Trophoblast cell (in vitro differentiated cells and primary cell): ENCODE measurements at regions not wholly inside any gene's neighbourhood (a gene's known extent, or its start where the extent isn't known, plus 50 kb on each side); places are given as distances from the start of the nearest gene placed in this dataset.
A peak's percentile ranks its signal among the peaks of the same experiment; 100 is the strongest.

Experiments
- DNase-seq, 2 donors: peaks; one replicate each; pipeline ENCODE4 v3.0.0-alpha.2; 2016
- H2AFZ ChIP-seq: 2 replicates; pipeline ENCODE4 v1.6.1; 2013; ENCODE audit warnings: low read length, moderate library complexity, mild to moderate bottlenecking; ENCODE audit not compliant: insufficient read depth, poor library complexity
- H2AK5ac ChIP-seq: 2 replicates; pipeline ENCODE4 v1.6.1; 2013; ENCODE audit warnings: mild to moderate bottlenecking, low read length
- H2BK120ac ChIP-seq: 2 replicates; pipeline ENCODE4 v1.6.1; 2013; ENCODE audit warnings: low read length, mild to moderate bottlenecking, moderate library complexity; ENCODE audit not compliant: insufficient read depth, poor library complexity
- H2BK12ac ChIP-seq: 2 replicates; pipeline ENCODE4 v1.6.1; 2013; ENCODE audit warnings: mild to moderate bottlenecking, low read length, moderate library complexity
- H2BK5ac ChIP-seq: 2 replicates; pipeline ENCODE4 v1.6.1; 2013; ENCODE audit warnings: low read length, low read depth, moderate library complexity, mild to moderate bottlenecking; ENCODE audit not compliant: poor library complexity
- H3K14ac ChIP-seq: 2 replicates; pipeline ENCODE4 v1.6.1; 2013; ENCODE audit warnings: mild to moderate bottlenecking, low read length
- H3K18ac ChIP-seq: 2 replicates; pipeline ENCODE4 v1.6.1; 2013; ENCODE audit warnings: mild to moderate bottlenecking, low read length
- H3K23ac ChIP-seq: 2 replicates; pipeline ENCODE4 v1.6.1; 2013; ENCODE audit warnings: low read length
- H3K27ac ChIP-seq: 2 replicates; pipeline ENCODE4 v1.5.1; 2013; ENCODE audit warnings: low read depth, mild to moderate bottlenecking, inconsistent platforms, low read length, moderate library complexity
- H3K27me3 ChIP-seq: 2 replicates; pipeline ENCODE4 v1.6.1; 2013; ENCODE audit warnings: inconsistent platforms, mild to moderate bottlenecking, low read length, moderate library complexity; ENCODE audit not compliant: insufficient read depth
- H3K36me3 ChIP-seq, 2 experiments: 1 replicate in 1 of 2; 2 replicates in 1 of 2; pipeline ENCODE4 v1.6.1; 2013; ENCODE audit warnings: low read length in 2 of 2, mild to moderate bottlenecking in 2 of 2, moderate library complexity in 1 of 2; ENCODE audit not compliant: insufficient read depth in 2 of 2, control insufficient read depth in 1 of 2
- H3K4ac ChIP-seq: 2 replicates; pipeline ENCODE4 v1.6.1; 2013; ENCODE audit warnings: low read depth, mild to moderate bottlenecking, low read length, moderate library complexity
- H3K4me1 ChIP-seq, 2 experiments: 1 replicate in 1 of 2; 2 replicates in 1 of 2; pipeline ENCODE4 v1.6.1; 2013; ENCODE audit warnings: low read length in 2 of 2, mild to moderate bottlenecking in 2 of 2, moderate library complexity in 1 of 2; ENCODE audit not compliant: insufficient read depth in 2 of 2, control insufficient read depth in 1 of 2
- H3K4me2 ChIP-seq: 2 replicates; pipeline ENCODE4 v1.6.1; 2013; ENCODE audit warnings: inconsistent platforms, mild to moderate bottlenecking, low read length, moderate library complexity
- H3K4me3 ChIP-seq: 2 replicates; pipeline ENCODE4 v1.5.1; 2013; ENCODE audit warnings: mild to moderate bottlenecking, low read depth, low read length, inconsistent platforms
- H3K79me1 ChIP-seq: one replicate; pipeline ENCODE4 v1.6.1; 2013; ENCODE audit warnings: low read length
- H3K79me2 ChIP-seq: 2 replicates; pipeline ENCODE4 v1.6.1; 2013; ENCODE audit warnings: low read length, mild to moderate bottlenecking; ENCODE audit not compliant: control insufficient read depth, insufficient read depth, poor library complexity
- H3K9ac ChIP-seq: 2 replicates; pipeline ENCODE4 v1.6.1; 2013; ENCODE audit warnings: mild to moderate bottlenecking, low read length
- H3K9me3 ChIP-seq: 2 replicates; pipeline ENCODE4 v1.6.1; 2013; ENCODE audit warnings: low read depth, mild to moderate bottlenecking, control low read depth, inconsistent platforms, low read length; ENCODE audit not compliant: insufficient read depth
- H4K12ac ChIP-seq: 2 replicates; pipeline ENCODE4 v1.6.1; 2013; ENCODE audit warnings: low read depth, mild to moderate bottlenecking, low read length, moderate library complexity
- H4K8ac ChIP-seq: 2 replicates; pipeline ENCODE4 v1.6.1; 2013; ENCODE audit warnings: low read depth, mild to moderate bottlenecking, low read length, moderate library complexity
- H4K91ac ChIP-seq: one replicate; pipeline ENCODE4 v1.6.1; 2013; ENCODE audit warnings: low read depth, mild to moderate bottlenecking, low read length, moderate library complexity
- WGBS: extraction: QIAGEN DNeasy Blood & Tissue Kit; methylation state at CpG from one replicate; pipeline ENCODE4 v1.1.7; 2013; ENCODE audit warnings: missing lambda C conversion rate; ENCODE audit not compliant: insufficient read length, insufficient coverage; ENCODE audit errors: extremely low coverage; 5-methylcytosine and 5-hydroxymethylcytosine counted together

DNA sequence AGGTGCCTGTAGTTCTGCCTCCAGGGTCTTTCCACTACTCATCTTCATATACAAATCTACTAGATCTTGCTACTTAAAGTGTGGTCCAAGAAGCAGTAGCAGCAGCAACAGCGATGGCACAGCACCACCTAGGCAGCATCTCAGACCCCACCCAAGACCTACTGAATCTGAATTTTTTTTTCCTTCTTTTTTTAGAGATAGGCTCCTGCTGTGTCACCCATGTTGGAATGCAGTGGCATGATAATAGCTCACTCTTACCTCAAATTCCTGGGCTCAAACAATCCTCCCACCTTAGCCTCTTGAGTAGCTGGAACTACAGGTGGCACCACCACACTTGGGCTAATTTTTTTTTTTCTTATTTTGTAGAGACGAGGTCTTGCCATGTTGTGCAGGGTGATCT lies 346.7 kb upstream of the TGFBR2 start:
- WGBS = no CpG with 5 or more reads among the region's 2 CpGs
- H4K8ac ChIP-seq = no peak overlapping the region
- no peak overlapping the region for H3K14ac ChIP-seq
- H3K18ac ChIP-seq = no peak overlapping the region
- no peak overlapping the region for H2AFZ ChIP-seq
- peaks cover 0 to 5% of the 10 kb centered on the region in 2 experiments for H3K4me1 ChIP-seq
- no peaks in the 10 kb centered on the region for H3K36me3 ChIP-seq
- H2AK5ac ChIP-seq = no peak overlapping the region
- H3K23ac ChIP-seq = no peak overlapping the region
- H3K9ac ChIP-seq = no peak overlapping the region
- H2BK120ac ChIP-seq = no peak overlapping the region
- no peak overlapping the region for H3K4me2 ChIP-seq
- DNase-seq = no peak
- peak overlapping the region; percentile 12 for H2BK5ac ChIP-seq
- no peaks in the 10 kb centered on the region for H3K79me1 ChIP-seq
- H3K27me3 ChIP-seq = no peaks in the 10 kb centered on the region
- H3K27ac ChIP-seq = no peak overlapping the region
- no peak overlapping the region for H2BK12ac ChIP-seq
- no peaks in the 10 kb centered on the region for H3K79me2 ChIP-seq
- no peak overlapping the region for H4K91ac ChIP-seq
- H3K4ac ChIP-seq = no peak overlapping the region
- no peak overlapping the region for H3K4me3 ChIP-seq
- peaks cover 2% of the 10 kb centered on the region for H3K9me3 ChIP-seq
- H4K12ac ChIP-seq = no peak overlapping the region

DNA sequence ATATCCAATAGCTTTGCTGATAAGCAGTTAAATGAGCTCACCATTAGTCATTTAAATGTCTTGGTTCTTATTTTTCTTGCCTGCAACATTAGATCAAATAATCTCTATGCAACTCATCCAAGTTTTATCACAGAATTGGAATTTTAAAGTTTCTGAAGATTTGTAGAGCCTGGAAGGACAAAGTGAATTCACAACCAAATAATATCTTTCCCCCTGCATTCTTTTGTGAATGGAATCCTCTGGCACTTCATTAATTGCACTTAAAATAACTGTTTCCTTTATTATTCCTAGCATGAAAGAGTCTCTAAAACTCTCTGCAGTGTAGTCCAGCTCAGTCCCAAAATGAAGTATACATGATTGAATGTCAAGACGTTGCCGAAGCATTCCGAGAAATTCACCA lies 345.6 kb upstream of the TGFBR2 start:
- no peaks in the 10 kb centered on the region for H3K79me2 ChIP-seq
- DNase-seq = no peak
- no peak overlapping the region for H4K91ac ChIP-seq
- no peak overlapping the region for H3K23ac ChIP-seq
- H3K4me2 ChIP-seq = no peak overlapping the region
- H3K27me3 ChIP-seq = no peaks in the 10 kb centered on the region
- H2BK5ac ChIP-seq = no peak overlapping the region
- no peak overlapping the region for H3K14ac ChIP-seq
- H4K8ac ChIP-seq = no peak overlapping the region
- no peak overlapping the region for H4K12ac ChIP-seq
- peaks cover 2% of the 10 kb centered on the region for H3K9me3 ChIP-seq
- H3K79me1 ChIP-seq = no peaks in the 10 kb centered on the region
- H3K9ac ChIP-seq = no peak overlapping the region
- no peaks in the 10 kb centered on the region for H3K36me3 ChIP-seq
- no peak overlapping the region for H2AK5ac ChIP-seq
- peaks cover 0 to 5% of the 10 kb centered on the region in 2 experiments for H3K4me1 ChIP-seq
- H2AFZ ChIP-seq = no peak overlapping the region
- no CpG with 5 or more reads among the region's 3 CpGs for WGBS
- no peak overlapping the region for H3K18ac ChIP-seq
- no peak overlapping the region for H3K4me3 ChIP-seq
- H3K27ac ChIP-seq = no peak overlapping the region
- no peak overlapping the region for H2BK120ac ChIP-seq
- H2BK12ac ChIP-seq = no peak overlapping the region
- H3K4ac ChIP-seq = no peak overlapping the region

DNA sequence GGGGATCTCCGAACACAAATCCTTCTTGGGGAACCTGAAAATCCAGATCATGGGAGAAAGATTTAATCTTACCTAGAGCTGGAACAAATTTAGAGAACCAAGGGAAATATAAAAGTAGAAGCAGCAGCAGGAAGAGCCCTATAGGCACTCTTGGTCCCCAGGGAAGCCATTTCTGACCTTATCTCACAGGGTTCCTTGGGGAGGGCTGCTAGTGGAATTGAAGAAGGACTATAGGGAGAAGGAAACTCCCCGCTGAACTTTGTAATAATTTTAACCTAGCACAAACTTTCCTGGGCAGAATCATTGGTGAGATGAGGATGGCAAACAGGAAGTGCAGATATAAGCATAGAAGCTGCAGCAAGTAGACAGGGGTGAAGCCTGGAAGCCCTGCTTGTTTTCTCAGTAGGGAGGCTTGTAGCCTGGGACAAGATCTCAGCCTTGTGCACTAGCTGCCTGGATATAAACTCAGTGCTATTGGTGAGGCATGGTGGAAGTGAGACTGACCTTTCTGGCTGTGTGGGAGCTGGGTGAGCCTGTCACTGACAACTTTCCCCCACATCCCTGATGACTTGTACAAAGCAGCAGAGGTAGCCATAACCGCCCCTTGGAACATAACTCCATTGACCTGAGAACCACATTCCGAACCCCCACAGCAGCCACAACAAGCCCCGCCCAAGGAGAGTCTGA lies 343.0 kb upstream of the TGFBR2 start:
- H3K4me3 ChIP-seq = no peak overlapping the region
- H3K9ac ChIP-seq = no peak overlapping the region
- no peaks in the 10 kb centered on the region for H3K36me3 ChIP-seq
- peaks cover 0 to 5% of the 10 kb centered on the region in 2 experiments for H3K4me1 ChIP-seq
- H3K23ac ChIP-seq = no peak overlapping the region
- no peaks in the 10 kb centered on the region for H3K79me1 ChIP-seq
- H3K18ac ChIP-seq = no peak overlapping the region
- no peaks in the 10 kb centered on the region for H3K27me3 ChIP-seq
- WGBS = no CpG with 5 or more reads among the region's 5 CpGs
- H2AK5ac ChIP-seq = no peak overlapping the region
- H3K14ac ChIP-seq = no peak overlapping the region
- peak in 1 of 2 donors; percentile 31 for DNase-seq
- H2AFZ ChIP-seq = no peak overlapping the region
- H2BK5ac ChIP-seq = no peak overlapping the region
- no peaks in the 10 kb centered on the region for H3K79me2 ChIP-seq
- H4K12ac ChIP-seq = no peak overlapping the region
- H4K91ac ChIP-seq = no peak overlapping the region
- peaks cover 2% of the 10 kb centered on the region for H3K9me3 ChIP-seq
- H4K8ac ChIP-seq = no peak overlapping the region
- no peak overlapping the region for H3K27ac ChIP-seq
- no peak overlapping the region for H3K4ac ChIP-seq
- no peak overlapping the region for H2BK12ac ChIP-seq
- H3K4me2 ChIP-seq = no peak overlapping the region
- no peak overlapping the region for H2BK120ac ChIP-seq

DNA sequence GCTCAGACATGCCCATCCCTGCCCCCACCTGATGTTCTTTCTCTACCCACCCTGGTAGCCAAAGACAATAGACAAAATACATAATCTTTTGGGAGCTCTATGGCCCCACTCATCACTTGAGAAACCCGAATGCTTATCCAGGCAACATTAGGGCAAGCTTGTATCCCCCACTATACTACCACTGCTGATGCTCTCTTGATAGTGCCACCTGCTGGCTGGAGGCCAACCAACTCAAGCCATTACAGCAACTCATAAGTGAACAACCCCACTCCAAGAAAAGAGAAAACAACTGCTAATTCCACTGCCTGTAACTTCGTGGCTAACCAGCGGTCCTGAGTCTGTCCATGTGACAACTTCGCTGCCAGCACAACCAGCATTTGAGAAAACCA lies 342.5 kb upstream of the TGFBR2 start:
- H3K36me3 ChIP-seq = no peaks in the 10 kb centered on the region
- H3K23ac ChIP-seq = no peak overlapping the region
- no peak overlapping the region for H3K4me2 ChIP-seq
- no peak overlapping the region for H3K27ac ChIP-seq
- H3K18ac ChIP-seq = no peak overlapping the region
- H2BK5ac ChIP-seq = no peak overlapping the region
- WGBS = no CpG with 5 or more reads among the region's 4 CpGs
- H3K27me3 ChIP-seq = no peaks in the 10 kb centered on the region
- no peaks in the 10 kb centered on the region for H3K79me2 ChIP-seq
- H4K8ac ChIP-seq = no peak overlapping the region
- no peak overlapping the region for H2BK12ac ChIP-seq
- no peak overlapping the region for H3K4me3 ChIP-seq
- H2AK5ac ChIP-seq = no peak overlapping the region
- no peak overlapping the region for H4K91ac ChIP-seq
- peaks cover 0 to 5% of the 10 kb centered on the region in 2 experiments for H3K4me1 ChIP-seq
- DNase-seq = no peak
- H3K79me1 ChIP-seq = no peaks in the 10 kb centered on the region
- H4K12ac ChIP-seq = no peak overlapping the region
- H3K9ac ChIP-seq = no peak overlapping the region
- H2BK120ac ChIP-seq = no peak overlapping the region
- H3K4ac ChIP-seq = no peak overlapping the region
- H3K14ac ChIP-seq = no peak overlapping the region
- H2AFZ ChIP-seq = no peak overlapping the region
- H3K9me3 ChIP-seq = peaks cover 2% of the 10 kb centered on the region
